Ascending aorta (tissue), 2 donors: ENCODE measurements at regions not wholly inside any gene's neighbourhood (a gene's known extent, or its start where the extent isn't known, plus 50 kb on each side); places are given as distances from the start of the nearest gene placed in this dataset.

Experiments used
- DNase-seq, 2 donors: peaks; one replicate each; pipeline ENCODE4 v3.0.0-alpha.2; 2019; ENCODE audit warnings: low spot score in 2 of 2
- H3K27ac ChIP-seq, 2 donors: fragments of 200-600 bp; sonication (generic); one replicate each; pipeline ENCODE4 v1.5.1; 2016 to 2017; ENCODE audit warnings: mild to moderate bottlenecking in 1 of 2
- H3K27me3 ChIP-seq: fragments of 200-600 bp; sonication (generic); one replicate; pipeline ENCODE4 v1.5.1; 2017
- H3K36me3 ChIP-seq, 2 donors: fragments of 200-600 bp; sonication (generic); one replicate each; pipeline ENCODE4 v1.5.1; 2016
- H3K4me1 ChIP-seq, 2 donors: fragments of 200-600 bp; sonication (generic); one replicate each; pipeline ENCODE4 v1.5.1; 2016 to 2017; ENCODE audit warnings: mild to moderate bottlenecking in 1 of 2
- H3K4me3 ChIP-seq, 2 donors: fragments of 200-600 bp; sonication (generic); one replicate each; pipeline ENCODE4 v1.5.1; 2016 to 2017; ENCODE audit warnings: mild to moderate bottlenecking in 1 of 2
- H3K9me3 ChIP-seq, 2 donors: fragments of 200-600 bp; sonication (generic); one replicate each; pipeline ENCODE4 v1.5.1; 2016
- intact Hi-C: fragments of 100-400 bp; cut with DNase I; formaldehyde crosslinking; loops from one replicate; pipeline ENCODE4 v1.15.1; 2023
- TF ChIP-seq, protein P1 (sequence below), 3 experiments: fragments of 200-600 bp in 2 of 3; fragments of 450-650 bp in 1 of 3; sonication (generic) in 2 of 3; IDR thresholded peaks; one replicate each; pipeline ENCODE4 v1.5.1; 2016 to 2019; ENCODE audit warnings: antibody characterized with exemption in 3 of 3, mild to moderate bottlenecking in 1 of 3, moderate library complexity in 1 of 3

DNA sequence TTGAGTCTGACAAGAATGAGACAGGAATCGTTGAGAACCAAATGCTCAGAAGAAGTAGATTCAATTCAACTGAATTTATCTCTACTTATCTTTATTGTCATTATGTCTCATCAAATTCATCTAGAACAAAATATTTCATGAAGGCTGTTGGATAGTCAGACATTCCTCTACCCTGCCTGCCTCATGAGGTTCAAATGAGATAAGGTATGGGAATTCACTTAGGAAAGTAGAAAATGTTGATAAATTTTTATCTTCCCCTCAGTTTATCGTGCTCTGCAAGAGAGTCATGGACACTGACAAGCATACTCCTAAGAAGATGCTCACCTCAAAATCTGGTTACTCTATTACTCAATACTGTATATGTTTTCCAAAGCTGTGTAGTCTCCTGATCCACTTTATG is 149.7 kb upstream of the CDIN1 start:
- no peaks in the 10 kb centered on the region for H3K4me1 ChIP-seq
- intact Hi-C loops: loop anchor here (2.0 kb wide), 1 partner anchor 47 kb away; no protein-coding TSS in a partner anchor
- H3K27ac ChIP-seq: no peak overlapping the region
- H3K27me3 ChIP-seq: no peaks in the 10 kb centered on the region
- no peaks in the 10 kb centered on the region for H3K36me3 ChIP-seq
- DNase-seq: no peak
- TF ChIP-seq, protein P1, sequence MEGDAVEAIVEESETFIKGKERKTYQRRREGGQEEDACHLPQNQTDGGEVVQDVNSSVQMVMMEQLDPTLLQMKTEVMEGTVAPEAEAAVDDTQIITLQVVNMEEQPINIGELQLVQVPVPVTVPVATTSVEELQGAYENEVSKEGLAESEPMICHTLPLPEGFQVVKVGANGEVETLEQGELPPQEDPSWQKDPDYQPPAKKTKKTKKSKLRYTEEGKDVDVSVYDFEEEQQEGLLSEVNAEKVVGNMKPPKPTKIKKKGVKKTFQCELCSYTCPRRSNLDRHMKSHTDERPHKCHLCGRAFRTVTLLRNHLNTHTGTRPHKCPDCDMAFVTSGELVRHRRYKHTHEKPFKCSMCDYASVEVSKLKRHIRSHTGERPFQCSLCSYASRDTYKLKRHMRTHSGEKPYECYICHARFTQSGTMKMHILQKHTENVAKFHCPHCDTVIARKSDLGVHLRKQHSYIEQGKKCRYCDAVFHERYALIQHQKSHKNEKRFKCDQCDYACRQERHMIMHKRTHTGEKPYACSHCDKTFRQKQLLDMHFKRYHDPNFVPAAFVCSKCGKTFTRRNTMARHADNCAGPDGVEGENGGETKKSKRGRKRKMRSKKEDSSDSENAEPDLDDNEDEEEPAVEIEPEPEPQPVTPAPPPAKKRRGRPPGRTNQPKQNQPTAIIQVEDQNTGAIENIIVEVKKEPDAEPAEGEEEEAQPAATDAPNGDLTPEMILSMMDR (IDR thresholded peaks at IDR 0.05): no peak
- H3K4me3 ChIP-seq: no peak overlapping the region
- H3K9me3 ChIP-seq: no peaks in the 10 kb centered on the region

DNA sequence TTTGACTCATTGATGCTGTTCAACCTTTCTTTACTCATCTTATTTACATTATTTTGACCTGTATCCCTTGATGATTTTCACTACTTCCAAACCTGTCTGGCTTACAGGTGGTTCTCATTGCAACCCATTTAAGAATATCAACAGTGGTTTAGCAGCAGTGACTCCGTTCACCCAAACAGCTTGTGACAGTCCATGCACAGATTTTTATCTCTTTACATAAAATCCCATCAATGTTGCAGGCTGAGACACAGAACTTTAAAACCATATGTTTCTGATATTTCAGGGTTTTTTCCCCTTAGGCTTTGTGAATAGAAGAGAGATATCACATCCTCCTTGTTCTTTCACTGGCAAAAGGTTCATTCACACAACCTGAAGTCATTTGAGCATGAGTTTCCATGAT is 149.1 kb upstream of the CDIN1 start:
- Histone ChIP-seq H3K9me3 (no peaks in the 10 kb centered on the region), H3K27me3 (no peaks in the 10 kb centered on the region), H3K4me3 (no peak overlapping the region), H3K36me3 (no peaks in the 10 kb centered on the region), H3K27ac (no peak overlapping the region), H3K4me1 (no peaks in the 10 kb centered on the region)
- TF ChIP-seq, protein P1 (IDR thresholded peaks at IDR 0.05): no peak
- intact Hi-C loops: loop anchor here (2.0 kb wide), 1 partner anchor 47 kb away; no protein-coding TSS in a partner anchor
- no peak for DNase-seq

DNA sequence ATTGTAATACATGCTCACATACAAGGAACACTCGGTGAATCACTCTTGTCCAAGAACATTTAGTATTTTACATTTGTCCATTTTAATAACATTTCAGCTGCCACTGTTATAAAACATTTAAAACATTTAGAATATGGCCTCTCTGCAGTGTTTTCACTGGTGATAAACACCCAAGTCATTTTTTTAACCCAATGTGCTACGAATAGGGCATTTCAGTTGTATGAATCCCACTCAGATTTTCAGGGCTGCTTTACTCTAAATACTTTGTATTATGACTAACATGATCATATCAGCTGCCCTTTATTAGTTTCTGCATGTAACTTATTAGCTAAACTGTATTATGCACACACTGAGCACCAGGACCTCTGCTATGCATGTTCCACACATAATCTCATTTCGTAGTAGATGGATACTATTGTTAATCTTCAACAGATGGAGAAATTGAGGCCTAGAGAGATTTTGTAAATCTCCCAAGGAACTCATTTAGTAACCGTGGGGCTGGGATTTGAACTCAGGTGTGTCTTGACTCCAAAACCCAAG is 148.6 kb upstream of the CDIN1 start:
- Histone ChIP-seq H3K27me3 (no peaks in the 10 kb centered on the region), H3K4me1 (no peaks in the 10 kb centered on the region), H3K27ac (no peak overlapping the region), H3K9me3 (no peaks in the 10 kb centered on the region), H3K36me3 (no peaks in the 10 kb centered on the region), H3K4me3 (no peak overlapping the region)
- DNase-seq: no peak
- intact Hi-C loops: loop anchor here (2.0 kb wide), 1 partner anchor 48 kb away; no protein-coding TSS in a partner anchor
- TF ChIP-seq, protein P1 (IDR thresholded peaks at IDR 0.05): no peak

DNA sequence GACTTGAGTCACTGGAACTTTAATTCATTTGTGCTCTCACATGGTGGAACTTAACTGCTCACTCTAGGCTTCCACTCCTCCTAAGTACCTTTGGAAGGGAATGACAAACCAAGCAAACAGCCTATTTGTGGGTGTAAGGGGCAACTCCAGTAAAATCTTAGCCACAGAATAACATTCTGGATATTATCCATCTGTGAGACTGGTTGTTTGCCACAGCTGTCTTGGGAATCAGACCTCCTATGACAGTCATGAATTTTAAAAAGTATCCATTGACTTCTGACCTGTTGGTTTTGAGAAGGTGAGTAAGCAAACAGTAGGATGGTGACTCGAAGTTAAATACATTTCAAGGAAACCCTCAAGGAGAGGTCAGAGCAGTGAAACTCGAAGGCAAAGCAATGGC is 147.3 kb upstream of the CDIN1 start:
- Histone ChIP-seq H3K27ac (no peak overlapping the region), H3K9me3 (no peaks in the 10 kb centered on the region), H3K4me3 (no peak overlapping the region), H3K27me3 (no peaks in the 10 kb centered on the region), H3K4me1 (no peaks in the 10 kb centered on the region), H3K36me3 (no peaks in the 10 kb centered on the region)
- intact Hi-C loops: no loop called here
- DNase-seq: no peak
- TF ChIP-seq, protein P1 (IDR thresholded peaks at IDR 0.05): no peak

GRCh38 chr15:36434177-36434576 is 145.2 kb upstream of the CDIN1 start:
- Histone ChIP-seq H3K27me3 (no peaks in the 10 kb centered on the region), H3K27ac (no peak overlapping the region), H3K4me3 (no peak overlapping the region), H3K36me3 (no peaks in the 10 kb centered on the region), H3K4me1 (no peaks in the 10 kb centered on the region), H3K9me3 (no peaks in the 10 kb centered on the region)
- TF ChIP-seq, protein P1 (IDR thresholded peaks at IDR 0.05): no peak
- DNase-seq: no peak
- intact Hi-C loops: no loop called here

GRCh38 chr15:36438499-36438898 is 140.9 kb upstream of the CDIN1 start:
- no peaks in the 10 kb centered on the region for H3K27me3 ChIP-seq
- TF ChIP-seq, protein P1 (IDR thresholded peaks at IDR 0.05): no peak
- no peaks in the 10 kb centered on the region for H3K9me3 ChIP-seq
- no peaks in the 10 kb centered on the region for H3K36me3 ChIP-seq
- no peak for DNase-seq
- intact Hi-C loops: no loop called here
- no peaks in the 10 kb centered on the region for H3K4me1 ChIP-seq
- no peak overlapping the region for H3K27ac ChIP-seq
- no peak overlapping the region for H3K4me3 ChIP-seq
